ENCODE measurements at regions not wholly inside any gene's neighbourhood (a gene's known extent, or its start where the extent isn't known, plus 50 kb on each side); places are given as distances from the start of the nearest gene placed in this dataset.

GRCh38 chr7:18420748-18421147 lies 74.8 kb upstream of the HDAC9 start:
- DNase-seq = peak in 1 of 2 experiments; percentile 7

- DNase-seq = peak in 1 of 2 experiments; percentile 13
Measured at GRCh38 chr7:18421297-18422002, 74.1 kb upstream of the HDAC9 start.

GRCh38 chr7:18425227-18425626 lies 70.3 kb upstream of the HDAC9 start:
- DNase-seq = no peak

DNA sequence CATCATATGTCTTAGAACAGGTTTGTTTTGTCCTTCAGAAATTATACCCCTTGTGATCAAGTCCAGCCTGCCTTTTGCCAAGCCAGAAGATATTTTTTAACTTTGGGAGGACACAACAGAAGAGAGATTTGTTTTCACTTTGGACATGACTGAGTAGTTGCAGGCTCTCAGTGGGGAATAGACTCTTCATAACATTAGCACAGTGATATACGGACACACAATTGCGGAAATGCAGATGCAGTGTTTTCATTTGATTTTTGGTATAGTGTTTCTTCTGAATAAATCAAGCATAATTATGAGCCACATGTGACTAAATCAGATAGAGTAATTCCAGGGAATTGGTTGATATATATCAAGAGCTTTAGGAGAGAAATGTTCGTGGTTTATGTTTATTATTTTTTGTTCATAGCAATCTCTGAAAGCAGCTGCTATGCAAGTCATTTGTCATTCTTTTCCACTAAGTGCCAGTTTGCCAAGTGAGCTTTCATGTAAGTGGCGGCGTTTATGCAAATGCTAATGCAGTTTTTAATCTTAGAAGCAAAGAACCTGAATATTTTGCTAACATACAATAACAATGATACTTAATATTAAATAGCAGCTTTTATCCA lies 69.6 kb upstream of the HDAC9 start:
- no peak for DNase-seq

DNA sequence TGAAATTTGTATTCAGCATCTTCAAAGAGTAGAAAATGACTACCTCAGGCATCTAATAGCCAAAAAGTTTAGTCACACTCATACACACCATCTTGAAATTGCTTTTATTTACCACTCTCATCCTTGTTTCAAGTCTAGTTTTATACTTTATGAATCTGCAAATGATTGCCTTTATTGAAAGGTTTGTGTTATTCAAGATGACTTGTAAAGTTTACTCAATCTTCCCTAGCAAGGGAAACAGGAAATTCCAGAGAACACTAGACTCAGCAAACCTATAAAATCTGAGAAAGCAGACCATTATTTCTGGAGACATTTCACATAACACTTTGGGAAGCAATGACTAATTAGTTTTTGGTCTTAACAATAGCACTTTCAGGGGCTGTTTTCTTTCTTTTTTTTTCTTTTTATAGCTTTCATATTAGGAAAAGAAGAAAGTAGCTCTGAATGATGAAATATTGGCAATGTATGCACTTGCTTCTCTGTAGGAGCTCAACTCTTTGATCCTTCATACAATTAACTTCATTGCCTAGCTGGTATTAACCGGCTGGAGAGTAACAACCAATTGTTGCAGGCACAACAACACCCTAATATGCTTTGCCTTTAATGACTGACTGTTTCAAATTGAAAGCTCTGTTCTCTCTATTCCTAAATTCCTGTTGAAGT lies 68.9 kb upstream of the HDAC9 start:
- DNase-seq = no peak

- DNase-seq = no peak
Measured at GRCh38 chr7:18429547-18429946, 66.0 kb upstream of the HDAC9 start.

DNA sequence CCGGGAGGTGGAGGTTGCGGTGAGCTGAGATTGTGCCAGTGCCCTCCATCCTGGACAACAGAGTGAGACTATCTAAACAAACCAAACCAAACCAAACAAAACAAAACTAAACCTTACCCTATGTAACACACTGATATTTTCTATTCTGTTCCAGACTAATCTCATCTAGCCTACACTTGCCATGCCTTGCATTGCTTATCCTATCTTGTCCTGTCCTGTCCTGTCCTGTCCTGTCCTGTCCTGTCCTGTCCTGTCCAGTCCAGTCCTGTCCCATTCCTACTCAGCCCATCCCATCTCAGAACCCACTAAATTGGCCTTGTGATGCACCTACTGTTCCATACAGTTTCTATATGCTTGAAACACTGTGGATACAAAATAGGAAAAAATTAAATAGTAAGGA lies 64.7 kb upstream of the HDAC9 start:
- DNase-seq = no peak

DNA sequence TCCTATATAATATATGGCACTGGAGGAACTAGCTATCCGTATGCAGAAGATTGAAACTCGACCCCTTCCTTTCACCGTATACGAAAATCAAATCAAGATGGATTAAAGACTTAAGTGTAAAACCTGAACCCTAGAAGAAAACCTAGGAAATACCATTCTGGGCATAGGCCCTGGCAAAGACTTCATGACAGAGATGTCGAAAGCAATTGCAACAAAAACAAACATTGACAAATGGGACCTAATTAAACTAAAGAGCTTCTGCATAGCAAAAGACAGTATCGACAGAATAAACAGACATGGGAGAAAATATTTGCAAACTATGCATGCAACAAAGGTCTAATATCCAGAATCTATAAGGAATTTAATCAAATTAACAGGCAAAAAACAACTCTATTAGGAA lies 61.4 kb upstream of the HDAC9 start:
- DNase-seq = no peak

- DNase-seq = no peak
Measured at GRCh38 chr7:18437101-18437500, 58.4 kb upstream of the HDAC9 start.

DNA sequence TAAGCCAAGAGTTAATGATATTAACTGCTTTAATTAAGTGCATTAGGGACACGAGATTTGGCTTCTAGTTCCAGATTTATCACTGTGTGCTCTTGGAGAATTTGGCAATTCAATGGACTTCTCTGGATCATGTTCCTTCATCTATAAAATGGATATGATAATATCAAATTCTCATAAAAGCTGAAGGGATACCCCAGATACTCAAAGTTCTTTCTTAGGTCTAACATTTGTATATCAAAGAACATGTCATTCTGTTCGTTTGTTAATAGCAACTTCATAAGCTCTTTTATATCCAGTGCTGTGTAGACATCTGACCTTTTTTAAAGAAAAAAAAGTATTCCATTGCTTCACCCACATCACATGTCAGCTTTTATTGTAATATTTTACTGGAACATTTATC lies 54.6 kb upstream of the HDAC9 start:
- DNase-seq = no peak

DNA sequence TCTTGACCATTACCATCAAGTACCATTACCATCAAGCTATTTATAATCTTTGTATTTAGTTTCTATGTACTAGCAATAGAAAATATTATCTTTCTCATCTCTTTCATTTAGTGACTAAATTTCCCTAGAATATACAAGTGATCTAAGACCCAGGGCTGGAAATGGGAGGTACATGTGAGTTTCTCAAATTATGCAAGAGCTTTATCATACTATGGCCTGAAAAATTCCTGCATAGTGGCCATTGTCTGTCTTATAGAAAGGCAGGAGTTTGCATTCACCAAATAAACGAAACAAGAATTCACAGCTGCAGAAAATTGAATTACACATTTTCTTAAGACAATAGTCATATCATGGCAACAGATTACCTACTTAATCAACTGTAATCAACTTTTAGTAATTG lies 50.7 kb upstream of the HDAC9 start:
- DNase-seq = no peak

GRCh38 chr7:18445483-18445882 lies 50.1 kb upstream of the HDAC9 start:
- DNase-seq = no peak

Measured in NCI-H524 (cell line).